CMK (cell line): ENCODE measurements at regions not wholly inside any gene's neighbourhood (a gene's known extent, or its start where the extent isn't known, plus 50 kb on each side); places are given as distances from the start of the nearest gene placed in this dataset.

ENCODE experiments used
- DNase-seq: peaks from one replicate; pipeline ENCODE4 v3.0.0-alpha.2; 2010; ENCODE audit warnings: low read depth

DNA sequence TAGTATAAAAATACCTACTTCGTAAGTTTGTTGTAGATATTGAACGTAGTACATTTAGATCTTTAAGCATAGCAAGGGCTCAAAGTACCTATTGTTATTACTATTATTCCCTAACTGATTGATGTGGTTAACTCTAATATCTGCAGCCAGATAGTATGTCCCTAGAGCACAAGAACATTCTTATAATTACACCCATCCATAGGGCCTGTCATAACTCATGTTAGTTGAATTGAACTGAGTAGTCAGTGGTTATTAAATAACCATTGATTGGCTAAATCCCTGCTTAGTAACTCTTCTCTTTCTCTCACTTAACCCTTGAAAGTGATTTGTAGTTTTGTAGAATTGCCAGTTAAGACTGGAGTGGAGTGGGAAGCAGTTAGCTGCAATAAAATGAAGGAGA is 207.5 kb upstream of the HS3ST5 start:
- no peak for DNase-seq

DNA sequence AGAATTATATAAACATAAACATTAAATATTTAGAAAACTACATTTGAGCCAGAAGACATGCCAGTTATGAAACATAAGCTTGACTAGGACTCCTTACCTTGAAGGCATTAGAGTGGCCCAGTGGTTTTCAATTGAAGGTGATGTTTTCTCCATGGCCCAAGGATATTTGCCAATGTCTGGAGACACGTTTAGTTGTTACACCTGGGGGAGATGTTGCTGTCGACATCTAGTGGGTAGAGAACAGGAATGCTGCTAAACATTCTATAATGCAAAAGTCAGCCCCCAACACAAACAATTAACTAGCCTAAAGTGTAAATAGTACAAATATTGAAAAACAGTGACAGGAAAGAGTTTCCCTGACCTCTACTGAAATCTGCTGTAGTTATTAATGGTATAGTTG is 200.9 kb upstream of the HS3ST5 start:
- no peak for DNase-seq

DNA sequence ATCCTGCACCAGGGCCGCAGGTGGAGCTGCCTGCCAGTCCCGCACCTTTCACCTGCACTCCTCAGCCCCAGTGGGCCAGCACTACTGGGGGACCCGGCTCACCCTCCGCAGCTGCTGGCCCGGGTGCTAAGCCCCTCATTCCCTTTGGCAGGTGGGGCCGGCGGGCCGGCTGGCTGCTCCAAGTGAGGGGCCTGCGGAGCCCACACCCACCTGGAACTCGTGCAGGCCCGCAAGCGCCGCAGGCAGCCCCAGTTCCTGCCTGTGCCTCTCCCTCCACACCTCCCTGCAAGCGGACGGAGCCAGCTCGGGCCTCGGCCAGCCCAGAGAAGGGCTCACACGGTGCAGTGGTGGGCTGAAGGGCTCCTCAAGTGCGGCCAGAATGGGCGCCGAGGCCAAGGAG is 199.0 kb upstream of the HS3ST5 start:
- DNase-seq = no peak

DNA sequence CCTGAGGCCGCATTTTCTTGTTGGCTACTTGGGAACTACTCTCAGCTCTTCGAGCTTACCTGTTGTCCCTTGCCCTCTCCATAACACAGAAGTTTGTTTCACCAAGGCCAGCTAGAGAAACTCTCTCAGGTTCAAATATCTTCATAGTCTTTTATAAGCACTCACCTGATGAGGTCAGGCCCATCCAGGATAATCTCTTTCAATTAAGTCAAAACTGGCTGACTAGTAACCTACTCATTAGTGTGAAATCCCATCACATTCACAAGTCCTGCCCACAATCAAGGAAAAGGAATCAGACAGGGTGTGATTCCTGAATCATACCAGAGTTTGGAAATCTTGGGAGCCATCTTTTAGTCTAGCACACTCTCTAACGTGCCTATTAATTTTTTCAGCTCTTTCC is 195.2 kb upstream of the HS3ST5 start:
- no peak for DNase-seq

DNA sequence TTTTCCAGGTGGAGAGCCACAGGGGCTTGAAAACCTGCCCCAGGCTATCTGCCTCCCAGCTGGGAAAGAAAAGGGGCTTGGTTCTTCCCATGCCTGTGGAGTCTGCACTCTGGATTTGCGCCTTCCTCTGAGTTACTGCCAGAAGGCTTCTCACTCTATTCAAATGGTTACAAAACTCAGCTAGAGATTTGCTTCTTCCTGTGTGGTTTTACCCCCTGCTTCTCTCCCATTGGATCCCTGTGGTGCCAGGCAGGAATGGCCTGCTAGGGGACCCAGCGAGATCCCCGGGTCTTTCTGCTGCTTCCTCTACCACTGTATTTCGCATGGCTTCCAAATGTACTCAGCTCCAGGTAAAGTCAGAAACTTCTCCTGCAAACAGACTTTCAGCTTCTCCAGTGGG is 192.0 kb upstream of the HS3ST5 start:
- DNase-seq = no peak

DNA sequence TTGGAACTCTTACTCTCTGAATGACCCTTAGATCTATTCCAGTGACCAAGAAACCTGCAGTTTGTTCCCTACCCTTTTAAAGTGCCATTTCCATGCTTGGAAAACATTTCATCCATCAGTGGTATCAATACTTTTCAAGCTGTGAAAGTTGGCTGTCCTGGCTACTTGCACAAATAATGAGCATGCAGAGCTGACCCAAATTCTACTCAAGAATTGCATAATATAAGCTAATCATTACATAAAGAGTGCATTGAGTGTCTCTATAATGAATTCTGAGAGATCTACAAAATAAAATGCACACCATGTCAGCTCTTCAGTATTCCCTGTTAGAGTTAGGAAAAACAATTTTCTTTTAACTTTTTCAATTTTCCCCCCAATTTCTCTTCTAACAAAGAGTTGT is 181.3 kb upstream of the HS3ST5 start:
- no peak for DNase-seq

DNA sequence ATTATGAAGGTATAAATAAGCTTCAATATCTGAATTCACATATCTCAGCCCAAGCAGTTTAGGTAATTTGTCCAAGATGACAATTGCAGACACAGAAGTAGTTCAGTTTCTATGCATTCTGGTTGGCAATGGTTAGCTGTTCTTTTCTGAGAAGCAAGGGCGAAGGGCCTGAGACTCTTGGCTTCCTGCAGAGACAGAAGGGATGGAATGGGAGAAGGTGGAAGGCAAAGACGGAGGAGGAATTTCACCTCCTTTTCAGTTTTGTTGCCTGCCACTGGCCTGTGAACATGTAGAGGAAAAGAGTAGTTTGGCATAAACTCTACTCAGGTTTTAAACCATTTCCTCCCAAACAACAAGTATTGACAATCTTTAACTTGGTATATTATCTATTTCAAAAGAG is 180.7 kb upstream of the HS3ST5 start:
- DNase-seq = no peak

DNA sequence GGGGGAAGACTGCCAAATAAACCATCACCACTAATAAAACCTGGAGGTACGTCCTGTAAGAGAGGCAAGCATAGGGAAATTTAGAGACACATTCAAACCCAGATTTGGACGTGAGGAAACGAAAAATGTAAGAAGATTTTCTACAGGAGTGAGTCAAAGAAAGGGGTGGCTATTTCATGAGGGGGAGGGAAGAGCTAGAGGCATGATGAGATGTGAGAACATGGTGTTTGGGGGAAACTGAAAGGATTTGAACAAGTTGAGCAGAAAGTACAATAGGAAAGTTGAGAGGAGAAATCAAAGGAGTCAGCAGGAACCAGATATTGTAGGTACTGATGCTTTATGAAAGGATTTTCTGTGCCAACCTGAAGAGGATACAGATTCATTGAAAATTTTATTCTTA is 179.1 kb upstream of the HS3ST5 start:
- no peak for DNase-seq

DNA sequence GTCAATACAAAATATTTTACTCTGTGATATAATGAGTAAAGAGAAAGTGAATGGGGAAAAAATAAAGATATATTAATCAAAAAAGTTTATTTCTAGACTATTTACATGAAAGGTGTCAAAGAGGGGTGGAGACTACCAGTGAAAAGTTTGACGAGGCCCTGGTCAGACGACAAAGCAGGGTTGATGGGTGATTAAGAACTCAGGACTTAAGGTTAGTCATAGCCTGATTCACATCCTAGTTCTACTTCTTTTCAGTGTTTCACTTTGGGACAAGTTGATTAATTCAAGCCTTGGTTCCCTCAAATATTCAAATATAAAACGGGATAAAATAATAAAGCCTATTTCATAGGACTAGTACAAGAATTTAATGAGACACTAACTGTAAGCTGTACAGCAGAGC is 178.2 kb upstream of the HS3ST5 start:
- DNase-seq = no peak

DNA sequence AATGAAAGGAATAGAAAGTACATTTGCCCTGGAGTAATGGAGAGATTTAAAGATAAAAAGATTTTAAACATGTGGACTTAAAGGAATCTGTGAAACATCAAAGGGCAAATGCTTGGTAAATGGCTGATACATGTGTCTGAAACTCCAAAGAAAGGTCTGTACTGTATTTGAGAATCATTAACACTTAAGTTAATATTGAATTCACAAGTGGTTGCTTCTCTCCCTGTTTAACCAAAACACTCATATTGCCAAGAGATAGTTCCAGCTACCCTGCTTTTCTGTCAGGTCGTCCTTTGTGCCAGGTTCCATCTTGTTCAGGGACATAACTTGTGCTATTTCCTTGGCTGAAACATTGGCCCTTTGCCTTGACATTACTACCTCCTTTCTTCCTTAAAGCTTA is 171.3 kb upstream of the HS3ST5 start:
- no peak for DNase-seq

DNA sequence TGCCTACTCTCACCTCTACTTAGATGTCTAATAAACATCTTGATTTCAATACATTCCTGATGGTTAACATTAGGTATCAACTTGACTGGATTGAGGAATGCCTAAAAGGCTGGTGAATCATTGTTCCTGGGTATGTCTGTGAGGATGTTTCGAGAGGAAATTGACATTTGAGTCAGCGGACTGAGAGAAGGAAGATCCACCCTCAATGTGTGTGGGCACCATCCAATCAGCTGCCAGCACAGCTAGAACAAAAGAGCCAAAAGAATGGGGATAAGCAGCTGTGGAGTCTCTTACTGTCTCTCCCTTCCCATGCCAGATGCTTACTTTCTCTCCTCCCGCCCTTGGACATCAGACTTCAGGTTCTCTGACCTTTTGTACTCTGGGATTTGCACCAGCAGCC is 128.6 kb upstream of the HS3ST5 start:
- DNase-seq = no peak

DNA sequence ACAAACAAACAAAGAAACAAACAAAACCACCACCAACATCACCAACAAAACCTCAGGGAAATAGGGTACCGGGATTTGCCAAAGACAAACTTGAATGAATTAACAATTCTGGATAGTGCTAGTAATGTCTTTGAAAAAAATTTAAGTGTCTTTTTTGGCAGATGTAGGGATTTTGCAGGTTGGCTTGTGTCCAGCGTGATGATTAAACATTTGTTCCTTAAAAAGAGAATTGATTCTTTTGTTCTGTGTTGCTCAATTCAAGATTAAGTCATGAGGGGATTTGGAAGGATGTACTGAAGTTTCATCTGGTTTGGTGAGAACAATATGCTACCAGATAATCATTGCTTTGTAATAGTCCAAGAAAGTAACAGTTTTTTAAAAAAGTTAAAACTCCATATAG is 125.1 kb upstream of the HS3ST5 start:
- no peak for DNase-seq

DNA sequence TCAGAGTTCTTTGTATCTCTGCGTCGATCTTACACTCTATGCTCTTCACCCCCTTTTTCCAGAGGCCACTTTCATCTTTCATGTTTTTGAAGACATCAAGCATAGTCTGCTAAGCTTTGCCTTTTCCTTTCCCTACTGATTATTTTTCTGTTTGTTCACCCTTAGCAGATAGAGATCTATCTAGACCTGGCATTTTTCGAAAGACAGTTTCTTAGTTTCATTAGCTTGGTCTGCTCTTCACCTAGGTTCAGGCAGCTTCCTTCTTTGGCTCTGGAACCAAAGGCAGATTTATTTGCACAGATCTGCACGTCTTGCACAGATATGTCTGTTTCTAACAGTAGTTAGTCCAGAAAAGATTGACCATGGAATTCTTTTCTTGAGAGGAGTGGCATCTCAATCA is 122.7 kb upstream of the HS3ST5 start:
- no peak for DNase-seq

DNA sequence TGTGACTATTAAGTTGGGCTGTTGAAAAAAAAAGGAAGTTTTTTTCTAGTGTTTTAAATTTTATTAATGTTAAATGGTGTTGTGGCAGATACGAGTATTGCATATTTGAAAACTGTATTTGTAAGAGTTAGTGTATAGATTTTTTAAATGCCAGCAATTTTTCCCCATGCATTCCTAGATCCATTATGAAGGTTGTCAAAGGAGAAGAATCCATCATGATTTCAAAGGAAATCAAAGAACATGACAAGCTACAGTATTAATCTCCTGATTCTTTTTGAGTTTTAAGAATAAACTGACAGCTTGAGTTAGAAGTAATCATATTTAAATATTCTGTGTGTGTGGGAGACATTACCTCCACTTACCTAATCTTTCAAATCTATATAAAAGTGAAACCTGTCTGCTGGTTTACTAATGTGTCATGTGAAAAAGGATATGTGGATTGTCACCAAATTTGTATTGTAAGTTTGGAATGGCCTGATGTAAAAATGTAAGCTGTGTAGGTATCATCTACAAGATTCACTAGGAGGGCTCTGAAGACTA is 111.0 kb upstream of the HS3ST5 start:
- DNase-seq = no peak

DNA sequence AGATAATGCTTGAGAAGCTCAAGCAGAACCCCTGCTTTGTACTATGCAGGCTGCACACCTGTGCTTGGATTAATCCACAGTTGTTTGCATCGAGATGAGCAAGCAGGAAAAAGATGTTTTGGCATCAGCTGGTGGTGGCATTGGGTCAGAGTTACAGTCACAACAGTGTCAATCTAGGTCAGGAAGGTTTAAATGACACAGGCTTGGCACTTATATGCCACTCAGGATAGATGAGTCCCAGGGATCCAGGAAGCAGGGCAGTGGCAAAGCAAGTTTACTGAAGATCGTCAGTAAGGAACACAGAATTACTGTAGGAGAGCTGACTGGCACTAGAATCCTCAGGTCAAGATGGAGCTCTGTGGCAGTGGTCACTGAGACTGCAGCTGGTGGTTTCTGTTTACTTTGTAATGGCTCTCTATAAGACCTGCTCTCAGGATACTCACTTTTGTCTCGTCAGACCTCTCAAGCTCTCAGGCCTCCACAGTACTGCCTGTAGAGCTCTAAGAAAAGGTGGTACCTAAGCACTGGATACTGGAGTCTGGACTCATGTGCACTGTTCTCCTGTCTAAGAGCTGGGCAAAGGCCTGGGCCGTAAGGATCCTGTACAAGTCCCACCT is 110.1 kb upstream of the HS3ST5 start:
- DNase-seq = no peak

DNA sequence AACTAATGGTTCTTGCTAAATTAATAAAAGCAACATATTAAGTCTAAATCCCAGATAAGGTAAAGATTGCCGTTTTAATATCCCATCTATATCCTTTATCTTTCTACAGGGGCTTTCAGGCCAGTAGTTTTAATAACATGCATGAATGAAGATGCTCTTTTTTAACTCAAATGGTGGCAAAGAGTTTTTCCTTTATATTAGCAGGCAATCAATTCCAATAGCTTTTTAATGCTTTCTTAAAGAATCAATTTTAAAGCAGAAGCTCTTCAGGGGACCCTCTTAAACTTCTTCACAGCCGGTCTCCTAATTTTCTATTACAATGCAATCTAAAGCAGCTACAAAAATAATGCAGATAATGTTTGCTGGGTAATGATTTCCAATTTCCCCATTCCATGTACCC is 107.8 kb upstream of the HS3ST5 start:
- DNase-seq = no peak

DNA sequence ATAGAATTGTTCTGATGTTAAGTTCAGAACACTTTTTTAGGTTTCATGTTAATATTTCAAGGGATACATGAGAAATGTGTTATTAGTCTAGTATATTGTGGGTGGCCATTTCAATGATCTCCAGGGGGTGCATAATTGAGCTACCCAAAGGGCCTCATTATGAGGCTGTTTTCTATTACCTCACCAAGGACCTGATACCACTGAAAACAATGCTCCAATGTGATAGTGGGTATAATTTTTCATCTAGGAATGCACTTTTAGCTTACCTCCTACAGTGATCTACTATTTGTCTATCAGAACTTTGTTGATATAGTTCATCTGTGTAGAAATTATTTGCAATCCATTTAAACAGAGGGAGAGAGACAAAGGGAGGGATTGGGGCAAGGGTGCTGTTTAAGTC is 106.8 kb upstream of the HS3ST5 start:
- no peak for DNase-seq

DNA sequence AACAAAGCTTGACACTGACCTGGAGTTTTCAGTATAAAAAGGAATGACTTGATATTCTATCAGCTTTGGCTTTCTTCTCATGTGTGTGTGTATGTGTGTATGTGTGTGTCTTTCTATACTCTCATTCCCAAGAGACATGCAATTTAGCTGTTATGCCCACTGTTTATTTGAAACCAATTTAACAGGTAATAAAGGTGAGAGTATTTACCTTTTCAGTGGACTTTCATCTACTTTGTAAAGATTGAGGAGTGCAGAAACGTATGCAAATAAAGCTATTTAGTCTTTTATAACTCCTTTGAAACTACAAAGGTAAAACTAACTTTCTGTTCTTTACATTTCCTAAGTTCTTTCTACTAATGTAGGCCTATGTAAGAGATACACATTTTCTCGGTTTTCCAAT is 103.5 kb upstream of the HS3ST5 start:
- DNase-seq = no peak

DNA sequence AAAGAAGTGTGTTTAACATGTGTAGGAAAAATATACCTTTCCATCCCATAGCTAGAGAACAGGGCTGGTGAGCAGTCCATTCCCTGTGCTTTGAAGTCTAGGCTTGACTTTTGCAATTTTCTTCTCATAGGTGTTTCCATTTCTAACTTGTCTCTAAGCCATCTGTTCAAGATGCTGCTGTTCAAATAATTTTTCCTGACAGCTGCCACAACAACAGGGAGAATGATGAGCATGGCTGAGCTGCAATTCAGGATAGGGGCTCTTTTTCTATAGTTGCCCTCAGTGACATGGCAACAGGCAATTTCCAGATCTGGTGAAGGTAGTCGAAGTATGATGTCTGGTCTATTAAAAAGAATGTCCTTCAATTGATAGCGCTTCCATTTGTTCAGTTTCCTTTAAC is 103.0 kb upstream of the HS3ST5 start:
- no peak for DNase-seq

DNA sequence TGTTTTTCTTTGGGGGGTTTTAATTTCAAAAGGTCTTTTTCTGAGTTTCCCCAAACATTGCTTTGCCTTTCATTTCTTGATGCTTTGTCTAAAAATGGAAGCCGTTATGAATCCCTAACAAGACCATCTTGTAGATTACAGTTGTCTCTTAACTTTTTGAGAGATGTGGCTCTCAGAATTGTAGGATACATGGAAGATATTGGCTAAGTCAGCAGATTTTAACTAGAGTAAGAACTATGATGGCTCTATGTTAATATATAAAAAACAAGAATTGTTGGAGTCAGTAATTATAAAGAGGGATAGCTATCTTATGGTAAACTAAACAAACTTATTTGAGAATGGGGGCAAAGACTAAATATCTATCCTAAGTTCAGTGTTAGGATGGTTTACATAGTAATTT is 96.6 kb upstream of the HS3ST5 start:
- DNase-seq = no peak

DNA sequence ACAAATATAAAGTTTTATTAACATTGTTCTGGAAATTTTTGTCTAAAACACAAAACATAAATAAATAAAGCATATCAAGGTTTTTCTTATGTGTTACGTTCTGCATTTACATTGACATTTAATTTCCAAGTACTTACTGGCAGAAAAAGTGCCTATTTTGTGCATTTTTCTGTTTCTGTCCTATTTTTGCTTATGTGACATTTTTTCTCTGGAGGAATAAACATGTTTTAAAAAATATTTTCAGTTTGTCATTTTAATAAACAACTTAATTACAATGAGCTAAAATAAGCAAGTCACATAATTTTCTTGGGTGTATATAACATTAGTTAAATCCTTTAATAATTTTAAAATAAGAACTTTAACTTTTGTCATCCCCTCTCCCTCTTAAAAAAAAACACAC is 94.4 kb upstream of the HS3ST5 start:
- no peak for DNase-seq

DNA sequence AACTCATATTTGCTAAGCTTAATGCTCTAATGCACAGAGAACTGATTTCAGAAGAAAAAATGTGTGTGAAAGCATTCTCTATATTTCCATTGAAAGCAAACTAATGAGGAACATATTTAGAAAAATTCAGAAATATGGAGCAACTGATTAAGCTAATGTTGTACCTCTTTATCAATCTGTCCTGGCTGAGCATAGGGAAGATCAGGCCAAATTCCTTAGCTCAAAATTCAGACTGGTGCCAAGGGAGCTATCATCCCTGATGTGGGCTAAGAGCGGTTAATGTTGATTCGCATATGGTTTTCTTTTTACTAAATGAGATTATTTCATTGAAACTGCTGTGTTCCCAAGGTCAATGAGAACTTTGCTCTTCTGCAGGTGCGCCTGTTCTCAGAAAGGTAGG is 93.9 kb upstream of the HS3ST5 start:
- DNase-seq = no peak

DNA sequence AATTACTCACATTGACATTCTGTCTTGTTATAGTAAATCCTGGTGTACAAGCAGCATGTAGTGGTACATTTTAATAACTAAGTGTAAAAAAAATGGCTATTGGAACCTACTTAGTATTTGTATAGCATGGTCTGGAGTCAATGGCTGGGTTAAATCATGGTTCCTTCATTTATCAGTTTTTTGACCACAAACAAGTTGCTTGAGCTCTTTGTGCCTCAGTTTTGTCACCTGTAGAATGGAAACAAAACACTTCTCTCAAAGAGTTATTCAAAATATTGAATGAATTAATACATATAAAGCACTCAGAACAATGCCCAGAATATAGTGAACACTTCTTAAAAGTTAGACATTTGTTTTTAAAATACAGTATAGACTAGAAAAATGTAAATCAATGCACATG is 93.2 kb upstream of the HS3ST5 start:
- no peak for DNase-seq

DNA sequence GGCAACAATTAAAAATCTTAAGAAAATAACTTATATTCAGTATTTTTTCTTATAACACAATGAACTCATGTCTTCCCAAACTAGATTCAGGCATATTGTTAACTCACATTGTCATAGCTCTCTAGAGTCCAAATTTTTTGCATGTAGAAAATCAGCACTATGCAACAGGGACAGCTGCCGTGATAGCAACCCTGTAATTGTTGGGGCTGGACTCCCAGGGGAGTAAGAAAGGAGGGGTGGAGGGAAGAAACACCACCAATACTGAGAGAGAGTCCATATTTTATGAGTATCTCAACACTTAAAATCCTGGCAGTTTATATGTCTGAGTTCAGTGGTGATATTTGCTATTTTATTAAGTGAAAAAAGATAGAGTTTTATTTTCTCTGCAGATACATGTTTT is 89.6 kb upstream of the HS3ST5 start:
- no peak for DNase-seq

DNA sequence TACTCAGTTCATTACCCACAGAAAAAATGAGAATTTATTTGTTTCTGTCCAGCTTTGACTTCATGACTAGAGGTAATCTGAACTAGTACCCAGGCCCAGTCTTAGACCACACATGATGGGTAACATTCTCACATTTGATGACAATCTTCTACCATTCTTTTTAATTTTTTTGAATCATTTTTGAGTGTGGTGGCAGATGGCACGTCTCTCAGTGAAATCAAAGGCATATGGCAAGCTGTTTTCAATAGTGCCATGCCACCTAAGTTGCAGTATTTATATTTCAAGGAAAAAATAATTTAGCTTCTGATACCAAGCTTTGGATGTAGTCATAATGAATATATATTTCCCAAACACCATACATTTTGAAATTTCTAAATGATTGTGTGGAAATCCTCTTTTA is 88.8 kb upstream of the HS3ST5 start:
- DNase-seq = no peak
